GM12878 (cell line): ENCODE measurements at regions not wholly inside any gene's neighbourhood (a gene's known extent, or its start where the extent isn't known, plus 50 kb on each side); places are given as distances from the start of the nearest gene placed in this dataset.

Source experiments
- ATAC-seq: fragments of 200-7000 bp; cut with Tn5 transposase; 3 replicates; pipeline ENCODE4 v1.9.1; 2020; ENCODE audit warnings: mild to moderate bottlenecking, moderate library complexity
- BruUV-seq: library from RNA; stranded (reverse); fragments of 400-500 nt; replicated peaks from 2 replicates; lab custom pipeline; 2021; lab: Mats Ljungman, UMichigan
- CTCF ChIA-PET: fragments of 300-600 bp; sonication (Branson Sonifier 250); formaldehyde crosslinking; extraction: SDS; loops from one replicate; lab custom pipeline; 2021; ENCODE audit warnings: inconsistent platforms; lab: Yijun Ruan, JAX
- POLR2A ChIA-PET: fragments of 350-600 bp; formaldehyde crosslinking; extraction: SDS; loops from one replicate; lab custom pipeline; 2021; ENCODE audit warnings: inconsistent platforms; lab: Charles Lee
- RAD21 ChIA-PET: fragments of 300-600 bp; sonication (Branson Sonifier 250); formaldehyde crosslinking; loops from one replicate; lab custom pipeline; 2023; ENCODE audit warnings: antibody characterized with exemption; ENCODE audit not compliant: unreplicated experiment; lab: Charles Lee
- SMC1A ChIA-PET: fragments of 300-600 bp; sonication (Branson Sonifier 250); formaldehyde crosslinking; loops from one replicate; lab custom pipeline; 2023; ENCODE audit not compliant: unreplicated experiment, uncharacterized antibody; lab: Charles Lee
- DNase-seq: peaks from one replicate; pipeline ENCODE4 v3.0.0-alpha.2; 2011; ENCODE audit warnings: low read depth, low spot score
- FAIRE-seq: peaks from 3 replicates; lab custom pipeline; 2011; peaks lifted over from hg19 to GRCh38; lab: Jason Lieb, UNC
- H2AFZ ChIP-seq: 2 replicates; pipeline ENCODE4 v1.6.0; 2011; ENCODE audit warnings: low read depth, low read length, control low read depth; ENCODE audit not compliant: control insufficient read depth
- H3K27ac ChIP-seq: 2 replicates; pipeline ENCODE4 v1.5.1; 2011; ENCODE audit warnings: control low read depth; ENCODE audit not compliant: control insufficient read depth, insufficient read depth
- H3K27me3 ChIP-seq, 2 experiments: replicated peaks in 1 of 2; 2 replicates each; pipeline versions ENCODE4 v1.6.0 to v1.6.1; 2011; ENCODE audit warnings: low read length in 1 of 2; ENCODE audit not compliant: control insufficient read depth in 2 of 2, insufficient read depth in 2 of 2
- H3K36me3 ChIP-seq, 2 experiments: 2 replicates each; pipeline ENCODE4 v1.5.1; 2011; ENCODE audit warnings: low read length in 1 of 2; ENCODE audit not compliant: control insufficient read depth in 2 of 2, insufficient read depth in 2 of 2
- H3K4me1 ChIP-seq: 2 replicates; pipeline ENCODE4 v1.6.1; 2011; ENCODE audit warnings: mild to moderate bottlenecking, low read length, moderate library complexity, mixed read lengths; ENCODE audit not compliant: control insufficient read depth, insufficient read depth
- H3K4me2 ChIP-seq: 2 replicates; pipeline ENCODE4 v1.6.0; 2011; ENCODE audit warnings: control low read depth; ENCODE audit not compliant: control insufficient read depth, insufficient read depth
- H3K4me3 ChIP-seq: fragments of 200-600 bp; sonication (generic); 2 replicates; pipeline ENCODE4 v1.5.1; 2016
- H3K79me2 ChIP-seq: 2 replicates; pipeline ENCODE4 v1.6.0; 2011; ENCODE audit warnings: low read length; ENCODE audit not compliant: control insufficient read depth, insufficient read depth
- H3K9ac ChIP-seq: 2 replicates; pipeline ENCODE4 v1.8.0; 2011; ENCODE audit warnings: low read length, control low read depth, mixed read lengths; ENCODE audit not compliant: control insufficient read depth, insufficient read depth
- H3K9me3 ChIP-seq: replicated peaks from 3 replicates; pipeline ENCODE4 v1.5.1; 2011; ENCODE audit warnings: mild to moderate bottlenecking, low read length; ENCODE audit not compliant: control insufficient read depth, insufficient read depth
- H4K20me1 ChIP-seq: 2 replicates; pipeline ENCODE4 v1.6.0; 2011; ENCODE audit not compliant: control insufficient read depth, insufficient read depth
- CEBPZ ChIP-seq: fragments of 150-350 bp; IDR thresholded peaks from 2 replicates; pipeline ENCODE4 v1.6.1; 2016; ENCODE audit warnings: low read depth, low read length
- EZH2 ChIP-seq: IDR thresholded peaks from 2 replicates; pipeline ENCODE4 v1.6.1; 2012; ENCODE audit warnings: low read depth, mild to moderate bottlenecking, control low read depth, inconsistent platforms, low read length, borderline replicate concordance; ENCODE audit not compliant: control insufficient read depth
- HCFC1 ChIP-seq: fragments of 150-350 bp; IDR thresholded peaks from 2 replicates; pipeline ENCODE4 v1.6.1; 2014; ENCODE audit warnings: low read length
- KAT2A ChIP-seq: conservative IDR thresholded peaks from 2 replicates; pipeline ENCODE4 v1.6.1; 2011; ENCODE audit warnings: low read depth, low read length; ENCODE audit not compliant: control insufficient read depth
- NR2C1 ChIP-seq: fragments of 450-650 bp; IDR thresholded peaks from 2 replicates; pipeline ENCODE4 v1.6.1; 2017; ENCODE audit warnings: antibody characterized with exemption, mild to moderate bottlenecking, moderate library complexity
- RAD21 ChIP-seq: IDR thresholded peaks from 2 replicates; pipeline ENCODE4 v1.6.1; 2011; ENCODE audit warnings: mild to moderate bottlenecking, low read depth, low read length, moderate library complexity; ENCODE audit not compliant: insufficient read depth
- SMC3 ChIP-seq: IDR thresholded peaks from 2 replicates; pipeline ENCODE4 v1.6.1; 2011; ENCODE audit warnings: low read length, improper control_type of control experiment, borderline replicate concordance
- USF1 ChIP-seq: IDR thresholded peaks from 2 replicates; pipeline ENCODE4 v1.6.1; 2011; ENCODE audit warnings: borderline replicate concordance, low read depth, mild to moderate bottlenecking, moderate library complexity, mixed read lengths, low read length; ENCODE audit not compliant: insufficient read depth; ENCODE audit errors: extremely low read length
- USF2 ChIP-seq: IDR thresholded peaks from 2 replicates; pipeline ENCODE4 v1.6.1; 2011; ENCODE audit warnings: low read depth, low read length, improper control_type of control experiment, borderline replicate concordance
- ZBED1 ChIP-seq: IDR thresholded peaks from 2 replicates; pipeline ENCODE4 v1.6.1; 2016; ENCODE audit warnings: borderline replicate concordance
- ZBTB4 ChIP-seq: fragments of 450-650 bp; formaldehyde crosslinking; IDR thresholded peaks from 2 replicates; pipeline ENCODE4 v1.4.0; 2022; ENCODE audit warnings: mild to moderate bottlenecking, moderate library complexity
- ZNF592 ChIP-seq: fragments of 450-650 bp; IDR thresholded peaks from 2 replicates; pipeline ENCODE4 v1.6.1; 2017; ENCODE audit warnings: mild to moderate bottlenecking, moderate library complexity
- WGBS: methylation state at CpG from one replicate; pipeline ENCODE4 v1.1.6; 2016; ENCODE audit warnings: low lambda C conversion rate; ENCODE audit not compliant: insufficient replicate concordance, insufficient coverage; ENCODE audit errors: missing lambda C conversion rate; 5-methylcytosine and 5-hydroxymethylcytosine counted together
- in situ Hi-C: fragments of 300-500 bp; cut with MboI; formaldehyde crosslinking; loops from 9 replicates; pipeline ENCODE4 v1.14.3; 2018; ENCODE audit warnings: mixed read lengths
- intact Hi-C: fragments of 100-400 bp; cut with micrococcal nuclease; formaldehyde crosslinking; loops from one replicate; pipeline ENCODE4 v1.14.2; 2022; ENCODE audit not compliant: unreplicated experiment

GRCh38 chr11:29783506-29783905 is 233.3 kb downstream of the KCNA4 start:
- intact Hi-C loops = no loop called here
- no peak for ATAC-seq
- Histone ChIP-seq H3K4me1 (no peaks in the 10 kb centered on the region), H3K9me3 (no peaks in the 10 kb centered on the region), H2AFZ (no peak overlapping the region), H3K9ac (no peak overlapping the region), H3K79me2 (no peaks in the 10 kb centered on the region), H3K27me3 (no peaks in the 10 kb centered on the region), H3K27ac (no peak overlapping the region), H3K4me2 (no peak overlapping the region), H3K4me3 (no peak overlapping the region), H3K36me3 (no peaks in the 10 kb centered on the region), H4K20me1 (no peaks in the 10 kb centered on the region)
- POLR2A ChIA-PET = no interaction called here
- no peak for FAIRE-seq
- CTCF ChIA-PET = no interaction called here
- no TSS peak for BruUV-seq
- WGBS = 0% methylated on average over 1 of the region's 1 CpG
- DNase-seq = no peak
- RAD21 ChIA-PET = no interaction called here
- in situ Hi-C loops = no loop called here
- SMC1A ChIA-PET = no interaction called here
- TF ChIP-seq ZBTB4 (CRISPR knock-in tag) (no peak), SMC3 (no peak), KAT2A (no peak), HCFC1 (no peak), CEBPZ (no peak), USF1 (no peak), NR2C1 (no peak), ZBED1 (no peak), USF2 (no peak), RAD21 (no peak), EZH2 (no peak), ZNF592 (no peak)
